ENCODE measurements at regions not wholly inside any gene's neighbourhood (a gene's known extent, or its start where the extent isn't known, plus 50 kb on each side); places are given as distances from the start of the nearest gene placed in this dataset.

DNA sequence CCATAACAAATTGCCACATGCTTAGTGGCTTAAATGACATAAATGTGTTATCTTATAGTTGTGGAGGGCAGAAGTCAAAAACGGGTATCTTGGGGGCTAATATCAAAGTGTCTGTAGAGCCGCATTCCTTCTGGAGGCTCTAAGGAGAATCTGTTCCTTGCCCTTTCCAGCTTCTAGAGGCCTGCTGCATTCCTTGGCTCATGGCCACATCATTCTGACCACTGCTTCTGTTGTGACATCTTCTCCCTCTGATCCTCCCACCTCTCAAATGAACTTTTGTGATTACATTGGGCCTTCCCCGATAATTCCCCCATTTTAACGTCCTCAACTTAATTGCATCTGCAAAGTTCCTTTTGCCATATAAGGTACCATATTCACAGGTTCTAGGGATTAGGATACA, 76.1 kb downstream of the CYP26A1 start:
- no peak for TF ChIP-seq CTCF (conservative IDR thresholded peaks at IDR 0.05 in 1 of 2, IDR thresholded peaks at IDR 0.05 in 1 of 2; ENCODE audit: low read depth in 1 of 2, low read length in 2 of 2)
- no peak for TF ChIP-seq EZH2 (IDR thresholded peaks at IDR 0.05; ENCODE audit: low read length, missing control alignments)
